ENCODE measurements at regions not wholly inside any gene's neighbourhood (a gene's known extent, or its start where the extent isn't known, plus 50 kb on each side); places are given as distances from the start of the nearest gene placed in this dataset.

- DNase-seq (ENCODE audit: low read depth, low spot score) = no peak
- H3K4me3 ChIP-seq (ENCODE audit: low read depth, low read length) = no peak overlapping the region
- CTCF ChIA-PET = no interaction called here
- POLR2A ChIA-PET = no interaction called here
- no peak for TF ChIP-seq CTCF (IDR thresholded peaks at IDR 0.05; ENCODE audit: insufficient read depth, low read length, missing control alignments)
Observed at GRCh38 chr2:77838441-77838840, 316.3 kb upstream of the LRRTM4 start.

- DNase-seq (ENCODE audit: low read depth, low spot score) = no peak
- POLR2A ChIA-PET = no interaction called here
- TF ChIP-seq CTCF (IDR thresholded peaks at IDR 0.05; ENCODE audit: insufficient read depth, low read length, missing control alignments) = no peak
- CTCF ChIA-PET = no interaction called here
- no peak overlapping the region for H3K4me3 ChIP-seq (ENCODE audit: low read depth, low read length)
Observed at GRCh38 chr2:77839102-77839501, 316.9 kb upstream of the LRRTM4 start.

DNA sequence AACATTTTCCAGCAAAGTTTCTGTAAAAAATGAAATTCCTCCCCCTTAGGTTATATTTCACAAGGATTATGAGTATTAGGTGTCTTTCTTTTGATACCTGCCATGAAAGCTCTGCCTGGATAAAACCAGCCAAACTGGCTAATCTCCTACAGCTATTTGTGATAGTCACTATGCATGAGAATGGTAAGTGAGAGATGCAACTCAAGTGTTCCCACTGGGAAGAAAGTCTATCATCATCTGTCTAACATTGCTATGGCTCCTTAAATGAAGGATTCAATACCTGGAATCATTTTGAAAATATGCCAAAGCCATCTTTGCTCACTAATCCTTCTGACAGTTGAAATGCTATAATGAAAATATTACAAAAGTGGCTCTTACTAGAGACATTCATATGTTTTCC lies 339.9 kb upstream of the LRRTM4 start:
- no peak for TF ChIP-seq CTCF (IDR thresholded peaks at IDR 0.05; ENCODE audit: insufficient read depth, low read length, missing control alignments)
- CTCF ChIA-PET = no interaction called here

GRCh38 chr2:77864426-77864825 lies 342.2 kb upstream of the LRRTM4 start:
- DNase-seq (ENCODE audit: low read depth, low spot score) = no peak
- no peak for TF ChIP-seq CTCF (IDR thresholded peaks at IDR 0.05; ENCODE audit: insufficient read depth, low read length, missing control alignments)
- ChIA-PET POLR2A (no interaction called here), CTCF (no interaction called here)
- H3K4me3 ChIP-seq (ENCODE audit: low read depth, low read length) = no peak overlapping the region

More for the DNA sequence above, 339.9 kb upstream of the LRRTM4 start:
- no peak for DNase-seq (ENCODE audit: low read depth, low spot score)
- no peak overlapping the region for H3K4me3 ChIP-seq (ENCODE audit: low read depth, low read length)
- POLR2A ChIA-PET = no interaction called here

- DNase-seq (ENCODE audit: low read depth, low spot score) = no peak
- ChIA-PET CTCF (no interaction called here), POLR2A (no interaction called here)
Observed at GRCh38 chr2:77866661-77867060, 344.5 kb upstream of the LRRTM4 start.

DNA sequence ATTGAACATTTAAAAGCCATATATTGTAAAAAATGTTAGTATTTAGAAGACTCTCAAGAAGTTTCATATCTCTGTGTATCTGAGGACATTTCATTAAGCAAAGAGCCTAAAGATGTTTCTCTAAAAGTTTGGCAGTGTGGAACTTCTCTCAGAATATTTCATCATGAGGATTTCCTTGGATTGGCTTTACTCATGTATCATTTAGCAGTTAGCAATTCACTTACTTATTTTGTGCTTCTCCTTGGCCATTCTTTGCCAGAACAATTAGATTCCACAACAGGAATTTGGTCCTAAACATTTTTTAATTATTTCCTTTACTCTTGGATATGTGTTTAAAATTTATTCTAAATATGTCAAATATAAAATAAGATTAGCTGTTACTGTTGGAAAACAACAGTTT lies 345.0 kb upstream of the LRRTM4 start:
- no peak for TF ChIP-seq CTCF (IDR thresholded peaks at IDR 0.05; ENCODE audit: insufficient read depth, low read length, missing control alignments)
- DNase-seq (ENCODE audit: low read depth, low spot score) = no peak
- POLR2A ChIA-PET = no interaction called here
- no peak overlapping the region for H3K4me3 ChIP-seq (ENCODE audit: low read depth, low read length)
- CTCF ChIA-PET = no interaction called here

More at GRCh38 chr2:77866661-77867060, 344.5 kb upstream of the LRRTM4 start:
- no peak for TF ChIP-seq CTCF (IDR thresholded peaks at IDR 0.05; ENCODE audit: insufficient read depth, low read length, missing control alignments)
- no peak overlapping the region for H3K4me3 ChIP-seq (ENCODE audit: low read depth, low read length)
